ENCODE measurements at regions not wholly inside any gene's neighbourhood (a gene's known extent, or its start where the extent isn't known, plus 50 kb on each side); places are given as distances from the start of the nearest gene placed in this dataset.

- TF ChIP-seq CTCF (IDR thresholded peaks at IDR 0.05; ENCODE audit: low read depth, low read length, missing control alignments) = no peak
- no peak for DNase-seq (ENCODE audit: extremely low read depth, low read depth)
- no peak overlapping the region for H3K4me3 ChIP-seq (replicated peaks; ENCODE audit: low read depth, low read length)
These were observed 109.9 kb upstream of the COPS8 start for GRCh38 chr2:236975766-236976165.

GRCh38 chr2:236976266-236977062 lies 109.2 kb upstream of the COPS8 start:
- no peak for DNase-seq (ENCODE audit: extremely low read depth, low read depth)
- no peak overlapping the region for H3K4me3 ChIP-seq (replicated peaks; ENCODE audit: low read depth, low read length)
- TF ChIP-seq CTCF (IDR thresholded peaks at IDR 0.05; ENCODE audit: low read depth, low read length, missing control alignments) = no peak

DNA sequence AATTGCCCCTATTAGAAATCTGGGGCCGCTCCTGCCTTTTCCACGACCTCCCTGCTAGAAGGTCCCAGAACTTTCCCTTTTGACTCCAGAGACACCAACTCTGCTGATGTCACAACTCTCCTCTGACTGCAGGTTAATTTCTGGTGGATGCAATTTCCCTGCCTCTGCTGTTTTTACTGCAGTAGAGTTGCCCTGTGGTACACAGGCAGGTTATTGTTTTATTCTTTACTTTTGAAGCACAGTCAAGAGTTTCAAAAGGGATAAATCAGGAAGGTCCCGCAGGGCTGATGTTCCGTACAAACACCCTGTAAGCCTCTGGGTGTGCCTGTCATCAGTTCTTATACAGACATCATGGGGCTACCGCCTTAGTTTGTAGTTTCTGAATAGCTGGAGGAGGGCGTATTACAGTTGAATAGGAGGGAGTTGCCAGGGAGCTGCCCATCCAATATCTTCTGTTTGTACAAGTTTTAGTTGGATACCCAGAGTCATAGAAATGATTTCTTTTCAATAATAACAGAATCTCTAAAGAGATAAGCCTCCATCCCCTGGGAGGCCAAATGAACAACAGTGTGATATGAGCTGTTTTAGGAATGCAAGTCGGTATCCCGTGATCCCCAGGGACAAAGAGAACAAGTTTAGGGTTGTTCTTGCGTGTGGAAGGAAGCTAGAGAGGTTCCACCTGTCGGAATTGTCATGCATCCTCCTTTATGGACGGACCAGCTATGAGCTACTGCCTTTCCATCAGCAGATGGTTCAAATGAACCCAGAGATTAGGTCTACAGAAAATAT lies 108.4 kb upstream of the COPS8 start:
- no peak overlapping the region for H3K4me3 ChIP-seq (replicated peaks; ENCODE audit: low read depth, low read length)
- no peak for DNase-seq (ENCODE audit: extremely low read depth, low read depth)
- TF ChIP-seq CTCF (IDR thresholded peaks at IDR 0.05; ENCODE audit: low read depth, low read length, missing control alignments) = no peak

GRCh38 chr2:236977852-236978398 lies 107.8 kb upstream of the COPS8 start:
- no peak for TF ChIP-seq CTCF (IDR thresholded peaks at IDR 0.05; ENCODE audit: low read depth, low read length, missing control alignments)
- no peak overlapping the region for H3K4me3 ChIP-seq (replicated peaks; ENCODE audit: low read depth, low read length)
- DNase-seq (ENCODE audit: extremely low read depth, low read depth) = no peak

DNA sequence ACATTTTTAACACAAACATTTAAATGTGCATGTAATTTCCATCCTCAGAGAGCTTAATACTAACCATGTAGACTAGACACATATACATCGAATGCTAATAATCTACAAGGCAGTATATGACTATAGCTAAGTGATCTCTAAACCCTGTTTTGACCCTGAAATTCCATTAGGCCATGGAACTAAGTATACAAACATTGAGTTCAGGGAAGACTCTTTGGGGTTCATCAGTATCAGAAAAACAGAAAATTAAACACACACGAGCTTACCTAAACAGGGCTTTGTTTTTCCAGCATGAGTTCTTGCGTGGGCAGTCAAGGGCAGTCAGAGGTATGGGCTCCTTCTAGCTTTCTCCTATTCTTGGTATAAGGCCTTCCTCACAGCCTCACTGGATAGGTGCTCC lies 106.0 kb upstream of the COPS8 start:
- no peak for TF ChIP-seq CTCF (IDR thresholded peaks at IDR 0.05; ENCODE audit: low read depth, low read length, missing control alignments)
- no peak for DNase-seq (ENCODE audit: extremely low read depth, low read depth)
- H3K4me3 ChIP-seq (replicated peaks; ENCODE audit: low read depth, low read length) = no peak overlapping the region

DNA sequence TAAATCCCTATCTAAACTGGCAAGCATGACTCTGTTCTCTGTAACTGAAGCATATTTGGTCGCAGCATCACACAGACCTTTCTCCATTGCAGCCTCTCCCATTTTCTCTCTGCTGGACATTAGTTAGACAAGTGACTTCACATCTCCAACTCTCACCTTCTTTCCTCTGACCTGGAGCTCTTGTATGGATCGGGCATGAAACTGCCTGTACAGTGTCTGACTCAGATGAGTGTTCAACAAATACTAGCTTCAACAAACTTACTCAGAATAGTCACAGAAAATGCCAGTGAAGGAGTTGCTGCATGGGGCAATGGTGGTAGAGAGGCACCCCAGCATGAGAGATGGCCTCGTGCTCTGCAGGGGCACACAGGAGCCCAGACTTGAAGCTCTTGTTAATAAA lies 104.7 kb upstream of the COPS8 start:
- H3K4me3 ChIP-seq (replicated peaks; ENCODE audit: low read depth, low read length) = no peak overlapping the region
- DNase-seq (ENCODE audit: extremely low read depth, low read depth) = no peak
- TF ChIP-seq CTCF (IDR thresholded peaks at IDR 0.05; ENCODE audit: low read depth, low read length, missing control alignments) = no peak
